Osteocyte (in vitro differentiated cells): ENCODE measurements at regions not wholly inside any gene's neighbourhood (a gene's known extent, or its start where the extent isn't known, plus 50 kb on each side); places are given as distances from the start of the nearest gene placed in this dataset.

Experiments used
- DNase-seq: peaks from one replicate; pipeline ENCODE4 v3.0.0; 2021; ENCODE audit warnings: mixed read lengths; ENCODE audit not compliant: unreplicated experiment; ENCODE audit errors: extremely low spot score
- H3K27ac Mint-ChIP-seq: one replicate; pipeline ENCODE4 v1.8.0; 2021; ENCODE audit warnings: mild to moderate bottlenecking, mixed read lengths; ENCODE audit not compliant: unreplicated experiment
- H3K27me3 Mint-ChIP-seq: one replicate; pipeline ENCODE4 v1.8.0; 2021; ENCODE audit warnings: mixed read lengths; ENCODE audit not compliant: unreplicated experiment
- H3K36me3 Mint-ChIP-seq: one replicate; pipeline ENCODE4 v1.8.0; 2021; ENCODE audit warnings: mixed read lengths; ENCODE audit not compliant: unreplicated experiment
- H3K4me1 Mint-ChIP-seq: one replicate; pipeline ENCODE4 v1.8.0; 2021; ENCODE audit warnings: mixed read lengths; ENCODE audit not compliant: unreplicated experiment
- H3K4me3 Mint-ChIP-seq: one replicate; pipeline ENCODE4 v1.8.0; 2021; ENCODE audit warnings: mild to moderate bottlenecking, moderate library complexity, mixed read lengths; ENCODE audit not compliant: unreplicated experiment
- H3K9me3 Mint-ChIP-seq: one replicate; pipeline ENCODE4 v1.8.0; 2021; ENCODE audit warnings: mixed read lengths; ENCODE audit not compliant: unreplicated experiment
- CTCF ChIP-seq: fragments of 200-600 bp; sonication (generic); IDR thresholded peaks from 2 replicates; pipeline ENCODE4 v1.5.0; 2021; ENCODE audit warnings: antibody characterized with exemption, mild to moderate bottlenecking, moderate library complexity
- microRNA-seq: library from miRNA; unstranded; fragments of <30 nt; microRNA quantifications from one replicate; pipeline ENCODE4 v1.1.0, GENCODE V29; 2020; ENCODE audit not compliant: unreplicated experiment

GRCh38 chr5:96013254-96013653 lies 51.6 kb upstream of the ELL2 start:
- H3K9me3 Mint-ChIP-seq, result peaks cover 11% of the 10 kb centered on the region

GRCh38 chr5:96012399-96012798 lies 50.7 kb upstream of the ELL2 start:
- no peak for DNase-seq
- no peaks in the 10 kb centered on the region for H3K4me1 Mint-ChIP-seq
- H3K36me3 Mint-ChIP-seq, result peaks cover 2% of the 10 kb centered on the region
- TF ChIP-seq CTCF, result no peak
- peaks cover 13% of the 10 kb centered on the region for H3K9me3 Mint-ChIP-seq
- no peak overlapping the region for H3K4me3 Mint-ChIP-seq
- no peak overlapping the region for H3K27ac Mint-ChIP-seq
- no peaks in the 10 kb centered on the region for H3K27me3 Mint-ChIP-seq

More at GRCh38 chr5:96013254-96013653, 51.6 kb upstream of the ELL2 start:
- no peak overlapping the region for H3K4me3 Mint-ChIP-seq
- no peak for TF ChIP-seq CTCF
- no peak overlapping the region for H3K27ac Mint-ChIP-seq
- peaks cover 5% of the 10 kb centered on the region for H3K4me1 Mint-ChIP-seq
- no peaks in the 10 kb centered on the region for H3K27me3 Mint-ChIP-seq
- no peak for DNase-seq
- no peaks in the 10 kb centered on the region for H3K36me3 Mint-ChIP-seq

Small RNA genes lying in the stretch of these regions (microRNA-seq; reads per million reads assigned to microRNA genes)
- 1.6 reads per million for gene MIR583
